ENCODE measurements at regions not wholly inside any gene's neighbourhood (a gene's known extent, or its start where the extent isn't known, plus 50 kb on each side); places are given as distances from the start of the nearest gene placed in this dataset.

- no peak overlapping the region for H3K4me3 Mint-ChIP-seq
- ATAC-seq (replicated peaks) = no peak
- no peaks in the 10 kb centered on the region for H3K4me1 Mint-ChIP-seq
- H3K27me3 Mint-ChIP-seq = no peaks in the 10 kb centered on the region
- no peaks in the 10 kb centered on the region for H3K36me3 Mint-ChIP-seq (ENCODE audit: low read depth)
- no peaks in the 10 kb centered on the region for H3K9me3 Mint-ChIP-seq
- H3K27ac Mint-ChIP-seq = no peak overlapping the region
Observed at GRCh38 chr2:120916446-120916845, 180.8 kb downstream of the GLI2 start.

- H3K36me3 Mint-ChIP-seq (ENCODE audit: low read depth) = no peaks in the 10 kb centered on the region
- no peaks in the 10 kb centered on the region for H3K9me3 Mint-ChIP-seq
- no peaks in the 10 kb centered on the region for H3K4me1 Mint-ChIP-seq
- H3K27ac Mint-ChIP-seq = no peak overlapping the region
- no peaks in the 10 kb centered on the region for H3K27me3 Mint-ChIP-seq
- no peak for ATAC-seq (replicated peaks)
- H3K4me3 Mint-ChIP-seq = no peak overlapping the region
Observed at GRCh38 chr2:120917886-120918285, 182.2 kb downstream of the GLI2 start.

GRCh38 chr2:120919216-120919615 lies 183.5 kb downstream of the GLI2 start:
- ATAC-seq (replicated peaks) = no peak
- Mint-ChIP-seq H3K9me3 (no peaks in the 10 kb centered on the region), H3K36me3 (ENCODE audit: low read depth) (no peaks in the 10 kb centered on the region), H3K27ac (no peak overlapping the region), H3K4me3 (no peak overlapping the region), H3K27me3 (no peaks in the 10 kb centered on the region), H3K4me1 (no peaks in the 10 kb centered on the region)

- Mint-ChIP-seq H3K27ac (no peak overlapping the region), H3K27me3 (no peaks in the 10 kb centered on the region), H3K36me3 (ENCODE audit: low read depth) (no peaks in the 10 kb centered on the region), H3K9me3 (no peaks in the 10 kb centered on the region), H3K4me1 (no peaks in the 10 kb centered on the region), H3K4me3 (no peak overlapping the region)
- ATAC-seq (replicated peaks) = no peak
Observed at GRCh38 chr2:120919771-120920453, 184.2 kb downstream of the GLI2 start.

- H3K4me1 Mint-ChIP-seq = no peaks in the 10 kb centered on the region
- H3K27ac Mint-ChIP-seq = no peak overlapping the region
- no peaks in the 10 kb centered on the region for H3K27me3 Mint-ChIP-seq
- H3K9me3 Mint-ChIP-seq = no peaks in the 10 kb centered on the region
- H3K36me3 Mint-ChIP-seq (ENCODE audit: low read depth) = no peaks in the 10 kb centered on the region
- no peak overlapping the region for H3K4me3 Mint-ChIP-seq
- no peak for ATAC-seq (replicated peaks)
Observed at GRCh38 chr2:120920454-120921148, 184.9 kb downstream of the GLI2 start.

- H3K36me3 Mint-ChIP-seq (ENCODE audit: low read depth) = no peaks in the 10 kb centered on the region
- ATAC-seq (replicated peaks) = no peak
- no peaks in the 10 kb centered on the region for H3K4me1 Mint-ChIP-seq
- H3K9me3 Mint-ChIP-seq = no peaks in the 10 kb centered on the region
- no peak overlapping the region for H3K4me3 Mint-ChIP-seq
- no peaks in the 10 kb centered on the region for H3K27me3 Mint-ChIP-seq
- no peak overlapping the region for H3K27ac Mint-ChIP-seq
Observed at GRCh38 chr2:120921457-120921856, 185.8 kb downstream of the GLI2 start.

GRCh38 chr2:120922571-120923332 lies 187.1 kb downstream of the GLI2 start:
- no peaks in the 10 kb centered on the region for H3K4me1 Mint-ChIP-seq
- H3K4me3 Mint-ChIP-seq = no peak overlapping the region
- H3K36me3 Mint-ChIP-seq (ENCODE audit: low read depth) = no peaks in the 10 kb centered on the region
- no peak for ATAC-seq (replicated peaks)
- H3K27ac Mint-ChIP-seq = no peak overlapping the region
- H3K9me3 Mint-ChIP-seq = no peaks in the 10 kb centered on the region
- no peaks in the 10 kb centered on the region for H3K27me3 Mint-ChIP-seq

GRCh38 chr2:120923426-120923825 lies 187.8 kb downstream of the GLI2 start:
- Mint-ChIP-seq H3K9me3 (no peaks in the 10 kb centered on the region), H3K4me1 (no peaks in the 10 kb centered on the region), H3K36me3 (ENCODE audit: low read depth) (no peaks in the 10 kb centered on the region), H3K27ac (no peak overlapping the region), H3K4me3 (no peak overlapping the region), H3K27me3 (no peaks in the 10 kb centered on the region)
- ATAC-seq (replicated peaks) = no peak

- H3K4me1 Mint-ChIP-seq = no peaks in the 10 kb centered on the region
- H3K27me3 Mint-ChIP-seq = no peaks in the 10 kb centered on the region
- H3K4me3 Mint-ChIP-seq = no peak overlapping the region
- no peaks in the 10 kb centered on the region for H3K36me3 Mint-ChIP-seq (ENCODE audit: low read depth)
- no peak for ATAC-seq (replicated peaks)
- no peaks in the 10 kb centered on the region for H3K9me3 Mint-ChIP-seq
- H3K27ac Mint-ChIP-seq = no peak overlapping the region
Observed at GRCh38 chr2:120924924-120925323, 189.3 kb downstream of the GLI2 start.

- Mint-ChIP-seq H3K36me3 (ENCODE audit: low read depth) (no peaks in the 10 kb centered on the region), H3K9me3 (no peaks in the 10 kb centered on the region), H3K4me3 (no peak overlapping the region), H3K27ac (no peak overlapping the region), H3K4me1 (no peaks in the 10 kb centered on the region), H3K27me3 (no peaks in the 10 kb centered on the region)
- no peak for ATAC-seq (replicated peaks)
Observed at GRCh38 chr2:120926463-120927264, 191.0 kb downstream of the GLI2 start.

- no peaks in the 10 kb centered on the region for H3K9me3 Mint-ChIP-seq
- no peak overlapping the region for H3K4me3 Mint-ChIP-seq
- no peaks in the 10 kb centered on the region for H3K4me1 Mint-ChIP-seq
- no peak overlapping the region for H3K27ac Mint-ChIP-seq
- H3K36me3 Mint-ChIP-seq (ENCODE audit: low read depth) = no peaks in the 10 kb centered on the region
- no peaks in the 10 kb centered on the region for H3K27me3 Mint-ChIP-seq
- no peak for ATAC-seq (replicated peaks)
Observed at GRCh38 chr2:120927265-120927628, 191.6 kb downstream of the GLI2 start.

- H3K27me3 Mint-ChIP-seq = peaks cover 4% of the 10 kb centered on the region
- no peak for ATAC-seq (replicated peaks)
- no peaks in the 10 kb centered on the region for H3K36me3 Mint-ChIP-seq (ENCODE audit: low read depth)
- H3K9me3 Mint-ChIP-seq = no peaks in the 10 kb centered on the region
- H3K27ac Mint-ChIP-seq = no peak overlapping the region
- no peak overlapping the region for H3K4me3 Mint-ChIP-seq
- peaks cover 4% of the 10 kb centered on the region for H3K4me1 Mint-ChIP-seq
Observed at GRCh38 chr2:120929829-120930228, 194.2 kb downstream of the GLI2 start.

- H3K27me3 Mint-ChIP-seq = peaks cover 4% of the 10 kb centered on the region
- no peaks in the 10 kb centered on the region for H3K9me3 Mint-ChIP-seq
- ATAC-seq (replicated peaks) = no peak
- H3K27ac Mint-ChIP-seq = no peak overlapping the region
- peaks cover 4% of the 10 kb centered on the region for H3K4me1 Mint-ChIP-seq
- no peaks in the 10 kb centered on the region for H3K36me3 Mint-ChIP-seq (ENCODE audit: low read depth)
- H3K4me3 Mint-ChIP-seq = no peak overlapping the region
Observed at GRCh38 chr2:120930236-120930635, 194.6 kb downstream of the GLI2 start.

GRCh38 chr2:120930864-120931263 lies 195.2 kb downstream of the GLI2 start:
- H3K4me1 Mint-ChIP-seq = peaks cover 4% of the 10 kb centered on the region
- H3K27me3 Mint-ChIP-seq = peaks cover 4% of the 10 kb centered on the region
- H3K9me3 Mint-ChIP-seq = no peaks in the 10 kb centered on the region
- no peak overlapping the region for H3K27ac Mint-ChIP-seq
- H3K36me3 Mint-ChIP-seq (ENCODE audit: low read depth) = no peaks in the 10 kb centered on the region
- H3K4me3 Mint-ChIP-seq = no peak overlapping the region
- no peak for ATAC-seq (replicated peaks)

All from activated T-helper 17 cell treated with anti-CD3 and anti-CD28 coated beads, Interleukin-2, amount 50 U/mL, for 72 hours (primary cell).